Upper lobe of right lung (tissue), 1 donor: ENCODE measurements at regions not wholly inside any gene's neighbourhood (a gene's known extent, or its start where the extent isn't known, plus 50 kb on each side); places are given as distances from the start of the nearest gene placed in this dataset.

Experiments used
- ATAC-seq: fragments of 200-7000 bp; cut with Tn5 transposase; one replicate; pipeline ENCODE4 v1.9.1; 2020; ENCODE audit warnings: mild to moderate bottlenecking, moderate library complexity
- DNase-seq: peaks from one replicate; pipeline ENCODE4 v3.0.0-alpha.2; 2020
- H3K27ac ChIP-seq: fragments of 200-600 bp; one replicate; pipeline ENCODE4 v1.8.0; 2022
- H3K27me3 ChIP-seq: fragments of 200-600 bp; one replicate; pipeline ENCODE4 v1.8.0; 2022; ENCODE audit warnings: mild to moderate bottlenecking
- H3K36me3 ChIP-seq: fragments of 200-600 bp; one replicate; pipeline ENCODE4 v1.8.0; 2022
- H3K4me1 ChIP-seq: fragments of 200-600 bp; one replicate; pipeline ENCODE4 v1.8.0; 2022
- H3K4me3 ChIP-seq: fragments of 200-600 bp; one replicate; pipeline ENCODE4 v1.8.0; 2022; ENCODE audit warnings: mild to moderate bottlenecking
- H3K9me3 ChIP-seq: fragments of 200-600 bp; one replicate; pipeline ENCODE4 v1.8.0; 2022
- intact Hi-C: fragments of 100-400 bp; cut with DNase I; formaldehyde crosslinking; loops from one replicate; pipeline ENCODE4 v1.11.0; 2022
- TF ChIP-seq, protein P1 (sequence below): fragments of 200-600 bp; IDR thresholded peaks from one replicate; pipeline ENCODE4 v1.8.0; 2022; ENCODE audit warnings: antibody characterized with exemption
- donor health status: DM: no; HTN: yes; CAD: no; lungs with severe emphysema.

DNA sequence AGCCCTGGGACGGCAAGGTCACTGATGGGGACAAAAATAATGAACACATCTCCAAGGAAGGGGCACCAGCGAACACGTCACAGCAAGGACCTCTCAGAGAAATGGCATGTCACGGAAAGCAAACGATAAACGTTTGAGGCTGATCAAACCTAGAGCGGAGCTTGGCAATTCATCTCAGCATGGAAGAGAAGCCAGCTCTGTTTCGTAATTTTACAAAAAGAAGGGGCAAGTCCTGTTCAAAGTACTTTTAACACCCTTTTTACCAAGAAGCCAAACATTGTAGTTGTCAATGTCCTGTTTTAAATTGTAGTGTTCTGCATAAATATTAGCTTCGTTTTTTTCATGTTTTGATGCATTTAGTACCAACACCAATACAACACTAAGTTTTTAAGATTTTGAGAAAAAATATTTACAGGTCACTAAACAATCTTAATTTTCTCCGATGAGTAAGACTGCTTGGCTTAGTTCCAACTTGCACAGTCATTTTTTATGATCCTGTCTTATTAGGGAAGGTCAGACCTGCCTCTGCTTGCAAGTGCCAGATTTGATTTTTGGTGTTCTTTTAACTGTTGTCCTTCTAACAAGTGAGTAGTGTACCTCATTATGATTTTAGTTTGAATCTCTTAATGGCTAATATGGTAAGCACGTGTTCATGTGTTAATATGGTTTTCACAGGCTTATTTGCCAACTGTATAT is 818.5 kb upstream of the SALL3 start:
- no peaks in the 10 kb centered on the region for H3K4me1 ChIP-seq
- TF ChIP-seq, protein P1, sequence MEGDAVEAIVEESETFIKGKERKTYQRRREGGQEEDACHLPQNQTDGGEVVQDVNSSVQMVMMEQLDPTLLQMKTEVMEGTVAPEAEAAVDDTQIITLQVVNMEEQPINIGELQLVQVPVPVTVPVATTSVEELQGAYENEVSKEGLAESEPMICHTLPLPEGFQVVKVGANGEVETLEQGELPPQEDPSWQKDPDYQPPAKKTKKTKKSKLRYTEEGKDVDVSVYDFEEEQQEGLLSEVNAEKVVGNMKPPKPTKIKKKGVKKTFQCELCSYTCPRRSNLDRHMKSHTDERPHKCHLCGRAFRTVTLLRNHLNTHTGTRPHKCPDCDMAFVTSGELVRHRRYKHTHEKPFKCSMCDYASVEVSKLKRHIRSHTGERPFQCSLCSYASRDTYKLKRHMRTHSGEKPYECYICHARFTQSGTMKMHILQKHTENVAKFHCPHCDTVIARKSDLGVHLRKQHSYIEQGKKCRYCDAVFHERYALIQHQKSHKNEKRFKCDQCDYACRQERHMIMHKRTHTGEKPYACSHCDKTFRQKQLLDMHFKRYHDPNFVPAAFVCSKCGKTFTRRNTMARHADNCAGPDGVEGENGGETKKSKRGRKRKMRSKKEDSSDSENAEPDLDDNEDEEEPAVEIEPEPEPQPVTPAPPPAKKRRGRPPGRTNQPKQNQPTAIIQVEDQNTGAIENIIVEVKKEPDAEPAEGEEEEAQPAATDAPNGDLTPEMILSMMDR: no peak
- intact Hi-C loops: no loop called here
- H3K9me3 ChIP-seq: no peaks in the 10 kb centered on the region
- no peak overlapping the region for H3K4me3 ChIP-seq
- ATAC-seq (no peak), DNase-seq (no peak)
- no peak overlapping the region for H3K27ac ChIP-seq
- no peaks in the 10 kb centered on the region for H3K36me3 ChIP-seq
- H3K27me3 ChIP-seq: no peaks in the 10 kb centered on the region

DNA sequence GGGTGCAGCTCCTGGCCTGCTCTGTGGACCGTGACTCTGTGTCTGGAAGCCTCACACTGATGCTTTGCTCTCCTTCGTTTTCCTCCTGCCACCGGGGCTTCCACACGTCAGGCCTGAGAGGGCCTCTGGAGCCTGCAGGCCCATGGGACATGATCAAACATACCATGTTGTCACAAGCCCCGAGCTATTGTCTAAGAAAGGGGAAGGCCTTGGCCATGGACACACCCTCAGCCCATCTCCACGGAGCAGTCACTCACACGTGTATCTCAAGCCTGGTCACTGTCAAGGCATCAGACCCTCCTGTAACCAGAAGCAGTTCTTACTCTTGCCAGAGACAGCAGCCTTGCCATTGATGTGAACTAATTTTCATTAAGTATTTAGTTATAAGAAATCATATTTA is 814.1 kb upstream of the SALL3 start:
- H3K36me3 ChIP-seq: no peaks in the 10 kb centered on the region
- DNase-seq (no peak), ATAC-seq (no peak)
- no peak overlapping the region for H3K27ac ChIP-seq
- TF ChIP-seq, protein P1: no peak
- no peaks in the 10 kb centered on the region for H3K4me1 ChIP-seq
- no peak overlapping the region for H3K4me3 ChIP-seq
- intact Hi-C loops: no loop called here
- no peaks in the 10 kb centered on the region for H3K9me3 ChIP-seq
- no peaks in the 10 kb centered on the region for H3K27me3 ChIP-seq

DNA sequence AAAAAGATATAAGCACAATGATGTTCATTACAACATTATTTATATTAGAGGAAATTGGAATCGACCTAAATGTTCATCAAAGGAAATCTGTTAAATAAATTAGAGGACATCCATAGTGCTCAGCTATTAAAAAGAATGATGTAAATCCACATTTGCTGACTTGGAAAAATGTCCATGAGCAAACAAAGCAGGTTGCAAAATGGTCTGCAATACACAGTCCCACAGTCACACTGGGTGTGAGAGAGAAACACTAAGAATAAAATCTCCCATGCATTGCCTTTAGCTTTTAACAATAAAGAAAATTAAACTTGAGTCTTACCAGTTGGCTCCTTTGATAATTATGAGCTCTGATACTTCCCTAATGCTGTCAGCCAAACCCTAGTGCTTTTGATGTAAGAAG is 811.1 kb upstream of the SALL3 start:
- H3K27me3 ChIP-seq: no peaks in the 10 kb centered on the region
- DNase-seq (no peak), ATAC-seq (no peak)
- intact Hi-C loops: no loop called here
- no peak overlapping the region for H3K4me3 ChIP-seq
- no peaks in the 10 kb centered on the region for H3K4me1 ChIP-seq
- H3K27ac ChIP-seq: no peak overlapping the region
- no peaks in the 10 kb centered on the region for H3K36me3 ChIP-seq
- TF ChIP-seq, protein P1: no peak
- no peaks in the 10 kb centered on the region for H3K9me3 ChIP-seq

DNA sequence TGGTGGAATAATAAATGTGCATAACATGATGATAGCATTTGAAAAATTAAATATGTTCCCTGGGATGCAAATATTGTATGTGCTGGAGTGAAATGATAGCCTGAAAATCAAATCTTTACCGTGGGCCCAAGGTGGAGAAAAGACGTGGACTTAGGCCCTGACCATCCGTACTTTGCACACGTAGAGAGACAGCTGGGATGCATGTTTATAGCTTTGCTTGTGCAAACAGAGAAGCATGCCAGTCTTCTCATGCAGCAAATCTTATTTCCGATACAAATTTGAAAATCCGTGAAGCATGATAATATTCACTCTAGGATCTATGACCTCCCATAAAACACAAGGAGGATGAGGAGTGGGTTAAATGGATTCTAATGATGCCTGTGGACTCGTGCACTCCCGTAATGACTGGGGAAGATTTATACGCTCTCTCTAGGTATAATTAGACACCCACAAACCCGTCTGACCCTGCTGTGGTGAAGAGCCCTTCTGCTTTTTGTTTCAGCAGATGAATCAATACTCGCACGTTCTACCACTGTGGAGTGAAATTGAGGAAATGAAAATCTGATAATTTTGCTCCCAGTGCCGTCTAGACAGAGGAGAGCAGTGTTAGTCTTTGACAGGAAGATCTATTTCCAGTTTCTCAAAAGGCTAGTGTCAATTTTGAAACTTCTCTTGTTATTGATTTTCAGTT is 810.3 kb upstream of the SALL3 start:
- H3K4me1 ChIP-seq: no peaks in the 10 kb centered on the region
- H3K27ac ChIP-seq: no peak overlapping the region
- DNase-seq (no peak), ATAC-seq (no peak)
- no peaks in the 10 kb centered on the region for H3K36me3 ChIP-seq
- no peaks in the 10 kb centered on the region for H3K9me3 ChIP-seq
- no peak overlapping the region for H3K4me3 ChIP-seq
- no peaks in the 10 kb centered on the region for H3K27me3 ChIP-seq
- intact Hi-C loops: no loop called here
- TF ChIP-seq, protein P1: no peak

DNA sequence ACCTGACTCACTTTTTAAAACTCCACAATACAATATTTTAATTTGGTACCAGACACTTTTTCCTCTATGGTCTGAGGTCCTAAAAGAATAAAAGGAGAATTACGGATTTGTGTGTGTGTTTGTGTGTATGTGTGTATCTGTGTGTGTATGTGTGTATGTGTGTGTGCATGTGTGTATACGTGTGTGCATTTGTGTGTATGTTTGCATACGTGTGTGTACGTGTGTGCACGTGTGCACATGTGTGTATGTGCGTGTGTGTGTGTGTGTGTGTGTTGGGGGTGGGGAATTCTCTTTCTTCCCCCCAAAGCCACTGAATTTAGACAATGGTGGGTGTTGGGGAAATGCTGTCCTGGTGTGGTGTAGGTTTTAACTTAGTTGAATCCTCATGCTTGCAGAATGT is 807.7 kb upstream of the SALL3 start:
- no peak overlapping the region for H3K4me3 ChIP-seq
- no peaks in the 10 kb centered on the region for H3K27me3 ChIP-seq
- TF ChIP-seq, protein P1: no peak
- H3K9me3 ChIP-seq: no peaks in the 10 kb centered on the region
- intact Hi-C loops: no loop called here
- H3K36me3 ChIP-seq: no peaks in the 10 kb centered on the region
- H3K4me1 ChIP-seq: no peaks in the 10 kb centered on the region
- DNase-seq: no peak
- H3K27ac ChIP-seq: no peak overlapping the region
- no peak for ATAC-seq
